PC-3 (cell line): ENCODE measurements at regions not wholly inside any gene's neighbourhood (a gene's known extent, or its start where the extent isn't known, plus 50 kb on each side); places are given as distances from the start of the nearest gene placed in this dataset.

ENCODE experiments used
- ATAC-seq: fragments of 200-7000 bp; cut with Tn5 transposase; 2 replicates; pipeline ENCODE4 v1.9.1; 2020; ENCODE audit warnings: mild to moderate bottlenecking, moderate library complexity
- BruUV-seq: library from RNA; stranded (reverse); fragments of 400-500 nt; replicated peaks from 2 replicates; lab custom pipeline; 2021; lab: Mats Ljungman, UMichigan
- CTCF ChIA-PET: fragments of 300-600 bp; sonication (Branson Sonifier 250); formaldehyde crosslinking; loops from one replicate; lab custom pipeline; 2022; ENCODE audit warnings: antibody characterized with exemption; lab: Charles Lee
- POLR2A ChIA-PET: fragments of 300-600 bp; sonication (Branson Sonifier 250); formaldehyde crosslinking; loops from one replicate; lab custom pipeline; 2022; ENCODE audit warnings: antibody characterized with exemption; ENCODE audit not compliant: unreplicated experiment; lab: Charles Lee
- DNase-seq: peaks from one replicate; pipeline ENCODE4 v3.0.0-alpha.2; 2015
- H2AFZ ChIP-seq: fragments of 300-600 bp; sonication (generic); 2 replicates; pipeline ENCODE4 v1.6.0; 2016; ENCODE audit warnings: antibody characterized with exemption, low read length
- H3F3A ChIP-seq: fragments of 300-600 bp; sonication (generic); one replicate; pipeline ENCODE4 v1.6.0; 2017; ENCODE audit warnings: antibody characterized with exemption, low read length, control low read depth, mild to moderate bottlenecking; ENCODE audit not compliant: unreplicated experiment
- H3K27ac ChIP-seq: fragments of 300-600 bp; sonication (generic); 2 replicates; pipeline ENCODE4 v1.5.1; 2016; ENCODE audit warnings: mild to moderate bottlenecking, low read length
- H3K27me3 ChIP-seq: fragments of 300-600 bp; sonication (generic); 2 replicates; pipeline ENCODE4 v1.6.1; 2016; ENCODE audit warnings: low read length, mixed read lengths
- H3K36me3 ChIP-seq: fragments of 300-600 bp; sonication (generic); 2 replicates; pipeline ENCODE4 v1.6.1; 2016; ENCODE audit warnings: low read depth, mixed run types, low read length, mixed read lengths
- H3K4me1 ChIP-seq: fragments of 300-600 bp; sonication (generic); 2 replicates; pipeline ENCODE4 v1.5.1; 2016; ENCODE audit warnings: low read length; ENCODE audit not compliant: insufficient read depth
- H3K4me2 ChIP-seq: fragments of 300-600 bp; sonication (generic); 2 replicates; pipeline ENCODE4 v1.6.0; 2016; ENCODE audit warnings: low read length
- H3K4me3 ChIP-seq: fragments of 300-600 bp; sonication (generic); 2 replicates; pipeline ENCODE4 v1.5.1; 2016; ENCODE audit warnings: mild to moderate bottlenecking, low read length, mixed read lengths
- H3K79me2 ChIP-seq: fragments of 300-600 bp; sonication (generic); 2 replicates; pipeline ENCODE4 v1.6.1; 2017; ENCODE audit warnings: low read length, mixed read lengths
- H3K9ac ChIP-seq: fragments of 300-600 bp; sonication (generic); 2 replicates; pipeline ENCODE4 v1.6.0; 2016; ENCODE audit warnings: mild to moderate bottlenecking, low read length
- H3K9me2 ChIP-seq: fragments of 300-600 bp; sonication (generic); replicated peaks from 2 replicates; pipeline ENCODE4 v1.6.1; 2016; ENCODE audit warnings: mixed run types, low read length, mixed read lengths
- H3K9me3 ChIP-seq: fragments of 300-600 bp; sonication (generic); 2 replicates; pipeline ENCODE4 v1.6.1; 2016; ENCODE audit warnings: low read length, mixed read lengths
- H4K20me1 ChIP-seq: fragments of 300-600 bp; sonication (generic); 2 replicates; pipeline ENCODE4 v1.6.1; 2016; ENCODE audit warnings: low read length, mixed read lengths
- EZH2 ChIP-seq: fragments of 300-600 bp; sonication (generic); IDR thresholded peaks from one replicate; pipeline ENCODE4 v1.6.1; 2017; ENCODE audit warnings: antibody characterized with exemption, mild to moderate bottlenecking, low read length; ENCODE audit not compliant: unreplicated experiment
- EZH2phosphoT487 ChIP-seq: fragments of 300-600 bp; sonication (generic); IDR thresholded peaks from 2 replicates; pipeline ENCODE4 v1.6.1; 2018; ENCODE audit warnings: mild to moderate bottlenecking, antibody characterized with exemption, low read length, borderline replicate concordance
- intact Hi-C: fragments of 100-400 bp; cut with micrococcal nuclease; formaldehyde crosslinking; loops from 2 replicates; pipeline ENCODE4 v1.9.0; 2023
- TF ChIP-seq, protein P1 (sequence below): fragments of 300-600 bp; sonication (generic); conservative IDR thresholded peaks from 2 replicates; pipeline ENCODE4 v1.5.1; 2017; ENCODE audit warnings: antibody characterized with exemption, low read depth, mild to moderate bottlenecking, low read length

DNA sequence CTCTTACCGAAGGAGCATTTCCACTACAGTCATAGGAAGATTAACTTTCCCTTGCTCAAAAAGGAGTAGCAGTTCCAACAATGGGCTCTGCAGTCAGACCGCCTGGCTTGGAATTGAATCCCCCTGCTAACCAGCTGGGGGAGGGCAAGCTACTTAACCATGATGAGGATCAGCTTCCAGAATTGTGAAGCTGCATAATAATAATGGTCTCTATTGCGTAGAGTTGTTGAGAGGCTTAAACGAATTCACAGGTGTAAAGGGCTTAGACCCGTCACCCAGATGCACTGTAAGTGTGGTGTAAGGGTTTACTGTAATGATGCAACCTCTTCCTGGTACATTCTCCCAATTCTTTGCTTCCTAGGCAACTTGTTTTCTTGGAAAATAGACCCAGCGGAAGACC lies 185.2 kb upstream of the RGMA start:
- intact Hi-C loops: no loop called here
- Histone ChIP-seq H3K79me2 (no peaks in the 10 kb centered on the region), H3K9me3 (no peaks in the 10 kb centered on the region), H3K9me2 (no peaks in the 10 kb centered on the region), H3K9ac (no peak overlapping the region), H3K4me2 (no peak overlapping the region), H3F3A (no peaks in the 10 kb centered on the region), H3K4me3 (no peak overlapping the region), H3K27me3 (peaks cover 54% of the 10 kb centered on the region), H3K36me3 (no peaks in the 10 kb centered on the region), H3K27ac (no peak overlapping the region), H3K4me1 (no peaks in the 10 kb centered on the region), H2AFZ (no peak overlapping the region), H4K20me1 (no peaks in the 10 kb centered on the region)
- ChIA-PET POLR2A (no interaction called here), CTCF (no interaction called here)
- no TSS peak for BruUV-seq
- no peak for TF ChIP-seq EZH2
- TF ChIP-seq, protein P1, sequence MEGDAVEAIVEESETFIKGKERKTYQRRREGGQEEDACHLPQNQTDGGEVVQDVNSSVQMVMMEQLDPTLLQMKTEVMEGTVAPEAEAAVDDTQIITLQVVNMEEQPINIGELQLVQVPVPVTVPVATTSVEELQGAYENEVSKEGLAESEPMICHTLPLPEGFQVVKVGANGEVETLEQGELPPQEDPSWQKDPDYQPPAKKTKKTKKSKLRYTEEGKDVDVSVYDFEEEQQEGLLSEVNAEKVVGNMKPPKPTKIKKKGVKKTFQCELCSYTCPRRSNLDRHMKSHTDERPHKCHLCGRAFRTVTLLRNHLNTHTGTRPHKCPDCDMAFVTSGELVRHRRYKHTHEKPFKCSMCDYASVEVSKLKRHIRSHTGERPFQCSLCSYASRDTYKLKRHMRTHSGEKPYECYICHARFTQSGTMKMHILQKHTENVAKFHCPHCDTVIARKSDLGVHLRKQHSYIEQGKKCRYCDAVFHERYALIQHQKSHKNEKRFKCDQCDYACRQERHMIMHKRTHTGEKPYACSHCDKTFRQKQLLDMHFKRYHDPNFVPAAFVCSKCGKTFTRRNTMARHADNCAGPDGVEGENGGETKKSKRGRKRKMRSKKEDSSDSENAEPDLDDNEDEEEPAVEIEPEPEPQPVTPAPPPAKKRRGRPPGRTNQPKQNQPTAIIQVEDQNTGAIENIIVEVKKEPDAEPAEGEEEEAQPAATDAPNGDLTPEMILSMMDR: no peak
- TF ChIP-seq EZH2phosphoT487: no peak
- DNase-seq (no peak), ATAC-seq (no peak)

DNA sequence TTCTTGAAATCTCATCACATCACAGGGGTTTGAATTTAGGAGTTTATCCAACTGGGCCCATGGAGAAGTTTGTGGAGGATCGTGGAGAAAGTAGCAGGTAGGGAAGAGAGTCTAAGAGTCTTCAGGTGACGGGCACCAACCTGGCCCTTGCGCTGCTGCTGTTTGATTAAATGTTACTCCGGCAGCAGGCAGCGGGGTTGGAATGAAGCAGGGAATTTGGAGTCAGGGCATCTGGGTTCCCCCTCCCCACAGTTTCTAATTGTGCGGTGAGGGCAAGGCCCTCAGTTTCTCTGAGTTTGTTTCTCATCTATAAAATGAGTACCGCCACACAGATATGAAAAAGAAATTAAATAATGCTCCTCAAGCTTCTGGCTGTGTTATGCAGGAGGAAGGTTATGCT lies 182.9 kb upstream of the RGMA start:
- Histone ChIP-seq H3K27ac (no peak overlapping the region), H4K20me1 (no peaks in the 10 kb centered on the region), H3K4me2 (no peak overlapping the region), H3K9me2 (no peaks in the 10 kb centered on the region), H3K36me3 (no peaks in the 10 kb centered on the region), H3K4me1 (no peaks in the 10 kb centered on the region), H3K27me3 (peaks cover 43% of the 10 kb centered on the region), H3F3A (no peaks in the 10 kb centered on the region), H3K4me3 (no peak overlapping the region), H3K79me2 (no peaks in the 10 kb centered on the region), H2AFZ (no peak overlapping the region), H3K9ac (no peak overlapping the region), H3K9me3 (no peaks in the 10 kb centered on the region)
- no TSS peak for BruUV-seq
- ChIA-PET CTCF (no interaction called here), POLR2A (no interaction called here)
- DNase-seq: no peak
- no peak for TF ChIP-seq EZH2
- no peak for TF ChIP-seq EZH2phosphoT487
- TF ChIP-seq, protein P1: no peak
- no peak for ATAC-seq
- intact Hi-C loops: no loop called here

DNA sequence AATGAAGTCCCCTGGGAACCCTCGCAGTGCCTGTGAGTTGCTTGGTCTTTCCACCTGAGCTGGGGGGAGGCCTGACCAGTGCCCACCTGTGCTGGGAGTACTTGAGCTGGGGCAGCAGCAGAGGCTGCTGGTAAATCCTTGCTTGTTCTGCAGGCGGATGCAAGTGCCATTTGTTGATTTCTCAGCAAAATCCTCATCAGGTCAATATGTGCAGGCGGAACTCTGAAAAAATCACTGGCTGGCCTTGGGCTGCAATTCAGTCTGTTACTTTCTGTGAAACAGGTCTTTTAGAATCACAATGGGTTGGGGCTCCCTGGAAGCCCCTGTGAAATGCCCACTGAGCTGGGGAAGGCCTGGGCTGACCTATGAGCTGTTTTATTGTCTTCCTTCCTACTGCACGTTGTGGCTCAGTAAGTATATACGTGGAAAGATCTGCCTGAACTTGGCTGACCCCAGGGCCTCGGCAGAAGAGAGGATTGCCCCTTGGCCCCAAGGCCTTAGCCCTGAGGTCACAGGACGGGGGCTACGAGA lies 182.0 kb upstream of the RGMA start:
- H3K36me3 ChIP-seq: no peaks in the 10 kb centered on the region
- H3K27me3 ChIP-seq: peaks cover 42% of the 10 kb centered on the region
- H3K9ac ChIP-seq: no peak overlapping the region
- ChIA-PET CTCF (no interaction called here), POLR2A (no interaction called here)
- H2AFZ ChIP-seq: no peak overlapping the region
- H3K4me3 ChIP-seq: no peak overlapping the region
- no peaks in the 10 kb centered on the region for H3F3A ChIP-seq
- DNase-seq (no peak), ATAC-seq (no peak)
- H3K9me3 ChIP-seq: no peaks in the 10 kb centered on the region
- no peaks in the 10 kb centered on the region for H4K20me1 ChIP-seq
- TF ChIP-seq, protein P1: no peak
- TF ChIP-seq EZH2 (no peak), EZH2phosphoT487 (no peak)
- no TSS peak for BruUV-seq
- H3K9me2 ChIP-seq: no peaks in the 10 kb centered on the region
- intact Hi-C loops: no loop called here
- no peaks in the 10 kb centered on the region for H3K4me1 ChIP-seq
- H3K79me2 ChIP-seq: no peaks in the 10 kb centered on the region
- H3K4me2 ChIP-seq: no peak overlapping the region
- no peak overlapping the region for H3K27ac ChIP-seq
